Ovary (tissue), 7 donors: ENCODE measurements at regions not wholly inside any gene's neighbourhood (a gene's known extent, or its start where the extent isn't known, plus 50 kb on each side); places are given as distances from the start of the nearest gene placed in this dataset.

ENCODE experiments used
- DNase-seq, 5 donors: peaks; one replicate each; pipeline ENCODE4 v3.0.0-alpha.2; 2019 to 2020
- H3K27ac ChIP-seq, 2 donors: fragments of 200-600 bp; one replicate each; pipeline versions ENCODE4 v1.5.1 to v1.8.0; 2019 to 2022
- H3K27me3 ChIP-seq: fragments of 200-600 bp; one replicate; pipeline ENCODE4 v1.8.0; 2022
- H3K36me3 ChIP-seq: fragments of 200-600 bp; sonication (generic); one replicate; pipeline ENCODE4 v1.5.1; 2019
- H3K4me1 ChIP-seq: one replicate; pipeline ENCODE4 v1.8.1; 2013; ENCODE audit warnings: mild to moderate bottlenecking, moderate library complexity; ENCODE audit not compliant: insufficient read depth
- H3K4me3 ChIP-seq: fragments of 200-600 bp; sonication (generic); one replicate; pipeline ENCODE4 v1.5.1; 2017
- H3K9me3 ChIP-seq, 2 donors: fragments of 200-600 bp in 1 of 2; sonication (generic) in 1 of 2; one replicate each; pipeline versions ENCODE4 v1.5.1 to v1.8.1; 2013 to 2019; ENCODE audit warnings: mild to moderate bottlenecking in 1 of 2, moderate library complexity in 1 of 2
- CTCF ChIP-seq, 3 donors: fragments of 450-650 bp in 2 of 3; fragments of 200-600 bp in 1 of 3; IDR thresholded peaks; one replicate each; pipeline versions ENCODE4 v1.5.1 to v1.8.0; 2016 to 2022; ENCODE audit warnings: antibody characterized with exemption in 3 of 3, mild to moderate bottlenecking in 1 of 3
- EP300 ChIP-seq: sonication (generic); formaldehyde crosslinking; IDR thresholded peaks from one replicate; pipeline ENCODE4 v1.6.1; 2017; ENCODE audit warnings: antibody characterized with exemption
- POLR2A ChIP-seq: fragments of 450-650 bp; IDR thresholded peaks from one replicate; pipeline ENCODE4 v1.6.1; 2017; ENCODE audit warnings: antibody characterized with exemption, mild to moderate bottlenecking, moderate library complexity
- WGBS, 3 donors: extraction: QIAGEN DNeasy Blood & Tissue Kit in 1 of 3; methylation state at CpG; one replicate each; pipeline versions ENCODE4 v1.1.5 to v1.1.7; 2013 to 2017; 5-methylcytosine and 5-hydroxymethylcytosine counted together
- intact Hi-C, 4 donors: fragments of 100-400 bp; cut with DNase I; formaldehyde crosslinking; loops; one replicate each; pipeline versions ENCODE4 v1.11.0 to v1.15.1; 2022 to 2023
- donor health status: DM: no; HTN: no; CAD: no; lungs with moderate emphysema.
- donor health status: DM: no; HTN: no; CAD: no.
- donor health status: Bipolar disorder and iron deficiency.
- donor health status: DM: no; HTN: no; CAD: no.
- donor health status: DM: yes; HTN: yes; CAD: no.

GRCh38 chr10:29760138-29760900 is 125.5 kb upstream of the SVIL start:
- H3K27ac ChIP-seq, result no peak overlapping the region
- TF ChIP-seq CTCF (IDR thresholded peaks at IDR 0.05) (no peak), EP300 (no peak), POLR2A (no peak)
- intact Hi-C loops, result no loop called here
- H3K4me3 ChIP-seq, result no peak overlapping the region
- WGBS, 3 donors, result 74 to 80% (median 75%) methylated on average over 4 of the region's 4 CpGs
- H3K27me3 ChIP-seq, result no peaks in the 10 kb centered on the region
- no peak for DNase-seq
- no peaks in the 10 kb centered on the region for H3K36me3 ChIP-seq
- H3K9me3 ChIP-seq, result no peaks in the 10 kb centered on the region
- no peaks in the 10 kb centered on the region for H3K4me1 ChIP-seq

GRCh38 chr10:29757551-29758297 is 123.0 kb upstream of the SVIL start:
- intact Hi-C loops, result no loop called here
- H3K4me3 ChIP-seq, result no peak overlapping the region
- H3K36me3 ChIP-seq, result no peaks in the 10 kb centered on the region
- H3K4me1 ChIP-seq, result no peaks in the 10 kb centered on the region
- no peaks in the 10 kb centered on the region for H3K9me3 ChIP-seq
- TF ChIP-seq POLR2A (no peak), CTCF (IDR thresholded peaks at IDR 0.05) (no peak), EP300 (no peak)
- no peak overlapping the region for H3K27ac ChIP-seq
- 77 to 86% (median 83%) methylated on average over 8 to 9 of the region's 9 CpGs for WGBS, 3 donors
- DNase-seq, result no peak
- H3K27me3 ChIP-seq, result no peaks in the 10 kb centered on the region

GRCh38 chr10:29756451-29756850 is 121.7 kb upstream of the SVIL start:
- Histone ChIP-seq H3K36me3 (no peaks in the 10 kb centered on the region), H3K4me1 (no peaks in the 10 kb centered on the region), H3K27me3 (no peaks in the 10 kb centered on the region), H3K27ac (no peak overlapping the region), H3K4me3 (no peak overlapping the region), H3K9me3 (no peaks in the 10 kb centered on the region)
- intact Hi-C loops, result no loop called here
- WGBS, 3 donors, result 86 to 93% (median 87%) methylated on average over 3 of the region's 3 CpGs
- TF ChIP-seq CTCF (IDR thresholded peaks at IDR 0.05) (no peak), POLR2A (no peak), EP300 (no peak)
- DNase-seq, result no peak

- no peak for TF ChIP-seq POLR2A
- TF ChIP-seq CTCF (IDR thresholded peaks at IDR 0.05), result no peak
- no peak for TF ChIP-seq EP300
- Histone ChIP-seq H3K27me3 (no peaks in the 10 kb centered on the region), H3K36me3 (no peaks in the 10 kb centered on the region), H3K27ac (no peak overlapping the region), H3K4me1 (no peaks in the 10 kb centered on the region), H3K4me3 (no peak overlapping the region), H3K9me3 (no peaks in the 10 kb centered on the region)
- intact Hi-C loops, result no loop called here
- DNase-seq, result no peak
- 74 to 84% (median 83%) methylated on average over 7 of the region's 7 CpGs for WGBS, 3 donors
Observed at GRCh38 chr10:29753283-29753682, 118.5 kb upstream of the SVIL start.
